Omental fat pad (tissue), 3 donors: ENCODE measurements at regions not wholly inside any gene's neighbourhood (a gene's known extent, or its start where the extent isn't known, plus 50 kb on each side); places are given as distances from the start of the nearest gene placed in this dataset.

Source experiments
- ATAC-seq: fragments of 150-250 bp; one replicate; pipeline ENCODE4 v1.9.1; 2016; ENCODE audit warnings: mild to moderate bottlenecking, moderate library complexity; ENCODE audit not compliant: low FRiP score
- DNase-seq: peaks from one replicate; pipeline ENCODE4 v3.0.0-alpha.2; 2019; ENCODE audit warnings: low spot score
- TF ChIP-seq, protein P1 (sequence below), 3 donors: fragments of 450-650 bp; IDR thresholded peaks; one replicate each; pipeline ENCODE4 v1.5.1; 2016 to 2017; ENCODE audit warnings: antibody characterized with exemption in 3 of 3, mild to moderate bottlenecking in 3 of 3, moderate library complexity in 2 of 3

DNA sequence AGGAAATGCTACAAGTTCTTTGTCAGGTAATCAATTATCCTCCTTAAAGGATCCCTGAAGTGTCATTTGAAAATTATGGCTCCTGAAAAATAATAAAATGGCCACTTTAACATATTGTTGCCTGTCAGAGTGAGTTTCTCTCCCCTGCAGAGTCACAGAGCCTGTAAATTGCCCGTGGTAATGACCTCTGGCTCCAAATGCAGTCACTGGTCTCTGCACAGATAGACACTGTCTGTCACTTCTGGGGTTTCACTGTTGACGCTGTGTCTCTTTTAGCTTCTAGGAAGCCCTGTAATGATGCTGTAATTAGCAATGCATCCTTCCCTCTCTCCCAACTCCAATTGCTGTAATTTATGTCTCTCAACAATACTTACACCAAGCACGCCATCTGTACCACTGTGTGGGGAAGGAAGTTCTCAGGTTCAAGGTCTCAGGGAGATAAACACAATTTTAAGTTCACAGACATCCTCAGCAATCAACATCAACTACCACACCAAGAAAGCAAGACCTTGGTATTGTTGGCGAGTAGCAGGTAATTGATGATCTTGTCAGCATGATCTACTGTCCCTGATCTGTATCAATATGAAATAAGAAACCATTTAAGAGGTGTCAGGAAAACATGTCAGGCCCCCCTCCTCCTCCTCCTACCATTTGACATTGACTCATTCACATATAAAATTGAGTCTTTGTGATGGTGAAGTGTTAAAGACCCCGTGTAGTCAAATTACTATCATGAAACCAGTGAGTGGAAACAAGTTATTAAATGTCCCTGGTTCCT is 91.2 kb upstream of the SULF2 start:
- TF ChIP-seq, protein P1, sequence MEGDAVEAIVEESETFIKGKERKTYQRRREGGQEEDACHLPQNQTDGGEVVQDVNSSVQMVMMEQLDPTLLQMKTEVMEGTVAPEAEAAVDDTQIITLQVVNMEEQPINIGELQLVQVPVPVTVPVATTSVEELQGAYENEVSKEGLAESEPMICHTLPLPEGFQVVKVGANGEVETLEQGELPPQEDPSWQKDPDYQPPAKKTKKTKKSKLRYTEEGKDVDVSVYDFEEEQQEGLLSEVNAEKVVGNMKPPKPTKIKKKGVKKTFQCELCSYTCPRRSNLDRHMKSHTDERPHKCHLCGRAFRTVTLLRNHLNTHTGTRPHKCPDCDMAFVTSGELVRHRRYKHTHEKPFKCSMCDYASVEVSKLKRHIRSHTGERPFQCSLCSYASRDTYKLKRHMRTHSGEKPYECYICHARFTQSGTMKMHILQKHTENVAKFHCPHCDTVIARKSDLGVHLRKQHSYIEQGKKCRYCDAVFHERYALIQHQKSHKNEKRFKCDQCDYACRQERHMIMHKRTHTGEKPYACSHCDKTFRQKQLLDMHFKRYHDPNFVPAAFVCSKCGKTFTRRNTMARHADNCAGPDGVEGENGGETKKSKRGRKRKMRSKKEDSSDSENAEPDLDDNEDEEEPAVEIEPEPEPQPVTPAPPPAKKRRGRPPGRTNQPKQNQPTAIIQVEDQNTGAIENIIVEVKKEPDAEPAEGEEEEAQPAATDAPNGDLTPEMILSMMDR (IDR thresholded peaks at IDR 0.05): no peak
- DNase-seq (no peak), ATAC-seq (no peak)

DNA sequence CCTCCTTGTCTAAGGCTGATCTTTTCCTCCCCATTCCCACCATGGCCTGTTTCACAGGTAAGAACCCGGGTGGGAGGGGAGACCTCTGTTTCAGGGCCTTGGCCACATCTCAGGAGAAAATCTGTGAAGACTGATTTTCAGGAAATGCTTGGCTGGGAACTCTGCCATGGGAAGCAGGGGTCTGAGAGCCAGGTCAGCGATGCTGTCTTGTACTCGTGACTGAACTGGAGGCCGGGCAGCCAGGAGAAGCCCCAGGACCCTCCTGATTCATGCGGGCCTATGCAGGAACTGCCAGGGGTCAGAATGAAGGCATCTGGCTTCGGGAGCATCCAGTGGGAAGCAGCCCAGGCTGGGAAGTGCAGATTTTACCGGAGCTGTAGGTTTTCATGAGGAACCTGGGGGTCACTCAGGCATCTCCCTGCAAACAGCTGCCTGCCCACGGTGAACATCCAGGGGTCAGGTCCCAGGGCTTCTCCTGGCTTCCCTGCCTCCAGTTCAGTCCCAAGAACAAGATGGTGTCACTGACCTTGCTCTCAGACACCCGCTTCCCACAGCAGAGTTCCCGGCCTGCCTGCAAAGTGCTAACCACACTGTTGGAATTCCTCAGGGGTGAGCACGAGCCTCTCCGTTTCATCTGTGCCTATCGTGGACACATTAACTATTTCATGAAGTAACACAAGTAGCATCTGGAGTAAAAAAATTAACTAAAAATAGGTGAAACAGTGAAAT is 90.2 kb upstream of the SULF2 start:
- TF ChIP-seq, protein P1 (IDR thresholded peaks at IDR 0.05): no peak
- no peak for DNase-seq
- no peak for ATAC-seq

DNA sequence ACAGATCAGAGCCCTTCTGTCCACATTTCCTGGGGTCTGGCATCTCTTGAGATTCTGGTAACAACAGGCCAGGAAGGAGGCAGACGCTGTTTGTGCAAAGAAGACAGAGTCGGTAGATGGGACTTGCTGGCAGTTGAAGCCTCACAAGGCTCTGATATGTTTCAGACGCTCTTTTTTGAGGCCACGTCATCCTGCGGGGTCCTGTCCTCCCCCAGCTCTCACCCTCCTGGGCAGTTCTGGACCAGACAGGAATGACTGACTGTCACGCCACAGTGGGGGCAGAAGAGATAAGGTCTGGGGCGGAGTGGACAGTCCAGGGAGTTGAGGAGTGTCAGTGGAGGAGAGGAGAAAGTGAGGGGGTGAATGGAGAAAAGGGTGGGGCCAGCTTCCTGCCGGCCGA is 87.1 kb upstream of the SULF2 start:
- DNase-seq (no peak), ATAC-seq (peak; percentile 35)
- TF ChIP-seq, protein P1 (IDR thresholded peaks at IDR 0.05): no peak

- DNase-seq (no peak), ATAC-seq (no peak)
- TF ChIP-seq, protein P1 (IDR thresholded peaks at IDR 0.05): no peak
These were observed 85.2 kb upstream of the SULF2 start for GRCh38 chr20:47870475-47870874.

DNA sequence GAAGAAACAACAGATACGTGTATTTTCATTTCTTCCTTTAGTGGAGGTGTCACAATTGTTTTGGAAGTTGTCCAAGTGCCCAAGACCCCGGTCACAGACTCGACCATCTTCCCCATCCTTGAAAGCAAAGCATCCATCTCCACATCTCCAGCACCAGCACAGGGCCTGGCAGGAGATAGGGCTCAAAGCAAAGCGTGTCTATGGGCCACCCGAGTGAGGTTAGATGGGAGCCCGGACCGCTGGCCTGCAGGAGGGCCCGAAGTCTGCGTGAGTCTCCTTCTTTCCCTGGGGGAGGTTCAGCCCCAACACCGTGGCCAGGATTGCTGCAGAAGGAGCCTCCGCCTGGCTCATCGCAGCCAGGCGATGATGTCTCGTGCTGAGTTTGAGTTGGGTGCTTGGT is 83.5 kb upstream of the SULF2 start:
- ATAC-seq (no peak), DNase-seq (no peak)
- TF ChIP-seq, protein P1 (IDR thresholded peaks at IDR 0.05): no peak

GRCh38 chr20:47868236-47868635 is 83.0 kb upstream of the SULF2 start:
- TF ChIP-seq, protein P1 (IDR thresholded peaks at IDR 0.05): no peak
- DNase-seq (no peak), ATAC-seq (no peak)

- TF ChIP-seq, protein P1 (IDR thresholded peaks at IDR 0.05): no peak
- DNase-seq (no peak), ATAC-seq (no peak)
These were observed 82.5 kb upstream of the SULF2 start for GRCh38 chr20:47867831-47868230.
